Activated T-cell treated with anti-CD3 and anti-CD28 coated beads for 48 hours (primary cell): ENCODE measurements at regions not wholly inside any gene's neighbourhood (a gene's known extent, or its start where the extent isn't known, plus 50 kb on each side); places are given as distances from the start of the nearest gene placed in this dataset.
"Not testable (repeated sequence)": the region's sequence is repeated elsewhere in the genome, so short reads cannot be mapped to it uniquely, and the experiment has no call there.

Experiments
- DNase-seq: peaks from one replicate; pipeline ENCODE4 v3.0.0-alpha.2; 2020; ENCODE audit warnings: low read depth

GRCh38 chr10:91003379-91003778 is 82.5 kb upstream of the ANKRD1 start:
- DNase-seq, result not testable (repeated sequence)

DNA sequence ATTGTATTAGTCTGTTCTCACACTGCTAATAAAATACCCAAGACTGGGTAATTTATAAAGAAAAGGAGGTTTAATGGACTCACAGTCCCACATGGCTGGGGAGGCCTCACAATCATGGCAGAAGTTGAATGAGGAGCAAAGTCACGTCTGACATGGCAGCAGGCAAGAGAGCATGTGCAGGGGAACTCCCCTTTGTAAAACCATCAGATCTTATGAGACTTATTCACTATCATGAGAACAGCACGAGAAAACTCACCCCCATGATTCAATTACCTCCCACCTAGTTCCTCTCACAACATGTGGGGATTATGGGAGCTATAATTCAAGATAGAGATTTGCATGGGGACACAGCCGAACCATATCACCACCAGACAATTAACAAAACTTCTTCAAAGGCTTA is 84.4 kb upstream of the ANKRD1 start:
- DNase-seq, result not testable (repeated sequence)

- peak; percentile 40 for DNase-seq
These were observed 85.3 kb upstream of the ANKRD1 start for GRCh38 chr10:91006001-91006751.

DNA sequence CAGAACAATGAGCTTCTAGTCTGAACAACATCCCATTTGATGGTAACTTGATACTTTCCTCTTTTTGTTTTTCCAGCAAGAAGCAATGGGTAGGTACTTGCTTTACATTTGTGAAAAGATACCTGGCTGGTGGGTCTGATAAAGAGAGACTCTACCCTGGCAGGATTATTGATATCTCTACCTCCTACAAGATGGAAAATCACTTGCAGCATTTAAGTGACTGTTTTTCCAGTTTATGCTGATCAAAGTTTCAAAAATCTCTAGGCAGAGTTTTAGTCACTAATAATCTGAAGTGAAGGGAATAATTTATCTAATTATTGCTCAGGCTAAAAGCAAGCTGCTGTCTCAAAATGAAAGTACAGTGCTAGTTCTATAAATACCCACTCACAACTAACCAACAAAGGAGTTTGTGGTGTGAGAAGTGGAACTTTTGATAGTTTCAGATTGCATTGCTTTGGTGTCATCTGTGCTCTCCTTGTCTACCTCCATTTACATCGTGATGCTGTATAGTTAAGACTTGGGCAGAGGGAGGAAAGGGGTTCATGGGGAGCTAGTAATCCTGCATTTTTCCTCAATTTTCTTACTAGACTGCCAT is 86.0 kb upstream of the ANKRD1 start:
- DNase-seq, result no peak

- DNase-seq, result no peak
These were observed 86.8 kb upstream of the ANKRD1 start for GRCh38 chr10:91007655-91008054.

- no peak for DNase-seq
These were observed 88.2 kb upstream of the ANKRD1 start for GRCh38 chr10:91009121-91009520.

DNA sequence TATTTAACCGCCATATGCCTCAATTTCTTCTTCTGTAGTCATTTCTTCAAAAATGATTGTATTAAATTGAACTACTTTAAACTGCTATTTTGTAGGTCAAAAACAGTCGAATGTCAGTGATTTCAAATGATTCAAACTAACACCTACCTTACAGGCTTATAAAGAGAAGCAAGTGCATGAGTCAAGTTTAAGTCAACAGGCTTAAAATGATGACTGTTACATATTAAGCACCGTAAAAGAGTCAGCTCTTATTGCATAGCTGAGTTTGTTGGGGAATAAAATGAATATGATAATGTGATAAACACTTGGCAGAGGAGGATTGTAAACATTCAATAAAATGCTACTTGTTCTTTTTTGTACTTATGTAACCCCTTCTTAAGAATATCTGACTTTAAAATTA is 90.1 kb upstream of the ANKRD1 start:
- no peak for DNase-seq

GRCh38 chr10:91012502-91012901 is 91.6 kb upstream of the ANKRD1 start:
- no peak for DNase-seq

DNA sequence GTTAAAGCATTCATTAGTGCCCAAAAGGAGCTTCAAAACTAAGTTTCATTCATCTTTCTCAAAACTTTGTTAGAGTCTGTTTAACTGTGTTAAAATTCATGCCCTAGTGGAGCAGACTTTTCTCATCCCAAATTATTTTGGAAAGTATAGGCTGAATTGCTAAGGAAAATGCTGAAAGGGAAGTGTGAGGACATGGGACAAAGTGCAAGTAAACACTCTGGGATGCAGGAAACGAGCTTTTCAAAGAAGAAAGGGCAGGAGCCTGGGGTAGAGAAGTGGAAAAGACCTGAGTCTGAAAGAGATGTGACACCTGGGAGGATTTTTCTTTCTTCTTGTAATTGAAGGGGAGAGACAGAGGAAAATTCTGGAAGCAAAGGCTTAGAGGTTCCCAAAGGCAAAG is 93.1 kb upstream of the ANKRD1 start:
- DNase-seq, result no peak

DNA sequence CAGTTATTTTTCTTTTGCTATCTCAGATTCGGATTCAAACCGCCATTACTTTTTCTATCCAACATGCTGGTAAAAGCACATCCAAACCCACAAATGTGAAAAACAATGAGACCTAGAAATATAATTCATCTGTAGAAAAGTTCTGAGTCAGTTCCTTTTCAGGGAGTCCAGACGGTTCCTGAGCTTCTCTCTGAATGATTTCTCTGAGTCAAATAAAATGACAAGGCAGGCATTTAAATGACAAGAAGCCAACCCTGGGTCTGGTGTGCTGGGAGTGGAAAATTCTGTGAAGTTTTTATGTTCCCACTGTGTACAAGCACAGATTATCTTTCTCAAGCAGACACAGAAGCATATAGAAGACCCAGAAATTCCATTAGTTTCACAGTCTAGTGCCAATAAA is 96.3 kb upstream of the ANKRD1 start:
- DNase-seq, result no peak

DNA sequence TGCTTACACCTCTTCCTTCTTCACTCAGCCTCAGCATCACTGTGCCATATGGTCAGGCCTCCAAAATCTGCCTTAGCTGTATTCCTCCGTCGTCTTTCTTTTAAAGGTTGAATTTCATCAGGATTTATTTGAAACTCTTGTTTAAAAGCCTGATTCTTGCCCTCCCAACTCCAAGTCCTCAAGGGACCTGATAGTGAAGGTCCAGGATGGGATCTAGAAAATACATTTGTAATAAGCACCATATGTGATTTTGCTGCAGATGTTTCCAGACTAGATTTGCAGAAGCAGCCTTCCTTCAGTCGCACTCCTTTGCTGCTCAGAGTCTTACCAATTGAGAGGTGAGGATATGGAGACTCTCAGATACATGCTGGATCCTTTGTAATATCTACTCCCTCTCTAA is 101.0 kb upstream of the ANKRD1 start:
- no peak for DNase-seq

- DNase-seq, result no peak
These were observed 101.5 kb upstream of the ANKRD1 start for GRCh38 chr10:91022390-91022789.

DNA sequence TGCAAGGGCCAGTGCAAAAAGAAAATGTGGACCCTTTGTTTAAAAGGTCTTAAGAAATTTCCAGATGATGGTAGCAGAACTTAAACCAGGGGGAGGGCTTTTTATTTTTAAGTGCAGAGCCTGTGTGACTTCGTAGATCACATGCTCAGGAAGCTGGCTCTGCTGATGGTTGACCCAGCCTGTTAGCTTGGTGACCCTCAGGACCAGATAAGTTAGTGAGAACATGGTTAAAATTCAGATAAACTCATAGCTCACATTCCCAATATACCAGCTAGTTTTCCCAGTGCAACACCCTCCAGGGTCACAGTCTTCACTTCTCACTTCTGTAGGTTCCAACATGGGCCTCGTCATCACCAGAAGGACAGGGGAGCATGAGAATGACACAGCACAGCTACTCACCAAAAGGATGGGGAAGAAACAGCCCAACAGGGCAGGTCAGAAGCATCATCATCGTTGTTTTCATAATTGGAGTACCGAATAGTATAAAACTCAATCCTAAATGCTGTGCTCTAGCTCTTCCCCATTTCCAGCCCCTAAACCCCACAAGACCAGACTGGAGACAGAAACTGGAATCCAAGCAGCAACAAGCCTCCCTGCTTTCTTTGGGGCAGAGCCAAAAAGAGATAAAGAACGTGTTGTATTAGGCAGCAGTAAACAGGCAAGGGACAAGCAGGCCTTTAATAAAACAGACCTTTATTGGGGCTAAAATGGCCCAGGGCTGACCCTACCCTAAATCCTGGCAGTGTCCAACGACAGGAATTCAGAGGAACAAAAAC is 102.2 kb upstream of the ANKRD1 start:
- no peak for DNase-seq

GRCh38 chr10:91023700-91024398 is 103.0 kb upstream of the ANKRD1 start:
- DNase-seq, result no peak

DNA sequence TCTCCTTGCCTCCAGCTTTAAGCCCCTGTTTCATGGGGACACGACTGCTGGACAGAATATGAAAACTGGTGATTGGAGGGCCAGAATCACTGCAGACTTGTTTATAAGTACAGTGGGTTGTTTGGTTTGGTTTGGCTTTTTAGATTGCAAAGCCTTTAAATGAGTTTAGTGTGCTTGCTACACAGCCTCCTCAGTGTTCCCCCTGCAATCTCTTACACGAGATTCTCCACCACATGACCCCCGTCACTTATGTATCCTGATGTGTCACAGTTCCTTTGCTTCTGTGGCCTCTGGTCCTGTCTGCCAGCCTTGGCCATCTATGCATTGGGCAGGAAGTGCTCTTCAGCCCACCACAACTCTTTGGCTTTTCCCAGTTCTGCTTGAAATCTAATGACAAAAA is 103.7 kb upstream of the ANKRD1 start:
- DNase-seq, result no peak

DNA sequence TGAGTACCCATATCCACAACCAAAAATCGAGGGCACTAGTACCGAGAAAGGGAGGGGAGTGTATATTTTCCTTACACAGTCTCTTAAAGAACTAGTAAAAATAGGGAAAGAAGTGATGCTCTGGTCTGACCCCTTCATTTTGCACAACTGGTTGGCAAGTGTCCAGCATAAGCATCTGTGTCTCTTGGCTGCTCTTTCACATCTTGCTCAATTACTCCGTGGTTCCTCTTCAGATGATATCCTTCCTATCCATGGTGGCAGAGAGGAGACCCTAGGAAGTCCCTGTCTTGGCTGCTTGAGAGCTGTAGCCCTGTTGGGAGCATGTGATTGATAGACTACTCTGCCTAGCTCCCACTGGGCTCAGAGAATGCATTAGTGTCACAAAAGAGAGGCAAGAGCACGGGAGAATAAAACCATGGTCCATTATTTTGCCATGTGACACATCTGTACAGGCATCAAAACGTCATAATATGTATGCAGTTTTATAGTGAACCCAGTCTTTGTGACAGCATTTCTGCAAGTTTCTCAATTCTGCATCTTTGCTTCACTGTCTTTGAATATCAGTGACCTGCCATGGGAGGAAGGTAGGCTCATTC is 111.8 kb upstream of the ANKRD1 start:
- DNase-seq, result no peak

DNA sequence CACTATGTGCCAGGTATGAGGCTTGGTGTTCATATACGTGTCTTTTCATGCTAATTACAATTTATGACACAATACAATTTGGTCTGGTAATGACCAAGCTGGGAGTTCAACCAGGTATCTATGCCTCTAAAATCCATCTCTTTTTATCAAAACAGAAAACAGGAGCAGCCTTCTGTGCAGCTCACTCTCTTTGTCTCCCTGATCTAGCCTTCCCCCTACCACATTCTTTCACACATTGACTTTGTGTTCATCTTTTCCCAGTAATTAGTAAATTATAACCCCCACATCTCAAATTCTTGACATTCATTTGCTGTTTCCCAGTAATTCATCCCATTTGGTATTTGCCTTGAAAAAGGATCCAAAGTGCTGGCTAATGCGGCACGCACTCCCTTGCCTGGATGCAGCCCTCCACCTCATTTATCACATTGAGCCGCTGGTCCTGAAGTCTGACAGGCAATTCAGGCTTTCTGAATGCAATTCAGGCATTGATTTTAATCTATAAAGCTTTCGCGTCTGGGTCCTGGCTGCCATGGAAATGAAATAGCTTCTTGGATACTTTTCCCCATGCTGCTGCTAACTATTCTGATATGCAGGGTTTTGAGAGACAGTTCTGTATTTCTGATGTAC is 112.5 kb upstream of the ANKRD1 start:
- no peak for DNase-seq

- DNase-seq, result no peak
These were observed 113.2 kb upstream of the ANKRD1 start for GRCh38 chr10:91034042-91034441.

GRCh38 chr10:91034494-91035159 is 113.7 kb upstream of the ANKRD1 start:
- DNase-seq, result no peak

DNA sequence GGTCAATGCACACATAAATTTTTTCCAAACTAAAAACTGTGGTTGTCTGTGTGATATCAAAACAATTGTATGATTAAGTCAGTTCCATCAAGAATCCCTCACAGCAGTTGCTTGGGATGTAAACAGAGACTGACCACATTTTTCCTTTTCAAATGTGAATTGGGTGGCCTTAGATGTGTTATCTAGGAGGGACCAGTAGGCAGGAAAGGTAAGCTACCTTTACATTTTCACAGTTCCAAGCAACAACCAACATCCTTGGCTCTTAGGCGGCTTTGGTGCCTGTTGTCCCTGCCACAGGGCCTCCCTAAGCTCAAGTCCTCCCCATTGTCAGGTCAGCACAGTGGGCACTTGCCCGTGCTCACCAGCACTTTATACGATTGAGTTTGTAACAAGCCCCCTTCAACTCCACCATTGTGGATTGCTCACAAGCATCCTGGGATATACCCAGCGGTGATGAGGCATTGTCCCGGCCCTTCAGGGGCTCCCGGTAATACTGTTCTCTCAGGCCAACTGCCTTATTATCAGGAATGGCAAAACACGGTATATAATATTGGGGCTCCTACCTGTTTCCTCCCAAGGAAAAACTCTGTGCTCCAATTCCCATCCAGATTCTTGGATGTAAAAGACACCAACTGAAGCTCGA is 114.9 kb upstream of the ANKRD1 start:
- DNase-seq, result no peak
